HepG2 (cell line): ENCODE measurements at regions not wholly inside any gene's neighbourhood (a gene's known extent, or its start where the extent isn't known, plus 50 kb on each side); places are given as distances from the start of the nearest gene placed in this dataset.

Experiments
- ELF3 ChIP-seq: IDR thresholded peaks from 2 replicates; pipeline ENCODE4 v1.6.1; 2016; ENCODE audit warnings: missing genetic modification reagents, missing compliant biosample characterization
- GLMP ChIP-seq: sonication (generic); formaldehyde crosslinking; IDR thresholded peaks from 2 replicates; pipeline ENCODE4 v1.9.0; 2021; ENCODE audit warnings: missing genetic modification reagents, mild to moderate bottlenecking, borderline replicate concordance
- HOXA9 ChIP-seq: sonication (generic); formaldehyde crosslinking; IDR thresholded peaks from 2 replicates; pipeline ENCODE4 v1.8.1; 2022; ENCODE audit warnings: missing genetic modification reagents, mild to moderate bottlenecking, moderate library complexity, borderline replicate concordance
- NFE2 ChIP-seq: sonication (generic); formaldehyde crosslinking; IDR thresholded peaks from 2 replicates; pipeline ENCODE4 v1.4.0; 2020; ENCODE audit warnings: missing genetic modification reagents
- POLR2G ChIP-seq: fragments of 200-400 bp; formaldehyde crosslinking; IDR thresholded peaks from 2 replicates; pipeline ENCODE4 v1.6.1; 2018; ENCODE audit warnings: mild to moderate bottlenecking, low read depth, low read length, moderate library complexity
- PPARG ChIP-seq: conservative IDR thresholded peaks from 2 replicates; pipeline ENCODE4 v1.6.1; 2016; ENCODE audit warnings: missing biosample characterization, missing genetic modification reagents
- RFX3 ChIP-seq: IDR thresholded peaks from 2 replicates; pipeline ENCODE4 v1.6.1; 2016; ENCODE audit warnings: missing biosample characterization, missing genetic modification reagents
- RXRB ChIP-seq: IDR thresholded peaks from 2 replicates; pipeline ENCODE4 v1.6.1; 2016; ENCODE audit warnings: borderline replicate concordance, missing genetic modification reagents, missing compliant biosample characterization
- SMAD1 ChIP-seq: sonication (generic); formaldehyde crosslinking; IDR thresholded peaks from 2 replicates; pipeline ENCODE4 v1.4.0; 2020; ENCODE audit warnings: missing genetic modification reagents, low read depth, mild to moderate bottlenecking, borderline replicate concordance
- SSRP1 ChIP-seq: IDR thresholded peaks from 2 replicates; pipeline ENCODE4 v1.6.1; 2016; ENCODE audit warnings: control low read depth
- SUZ12 ChIP-seq: fragments of 150-350 bp; IDR thresholded peaks from 2 replicates; pipeline ENCODE4 v1.6.1; 2014; ENCODE audit warnings: low read depth, low read length
- TAF1 ChIP-seq: sonication (generic); formaldehyde crosslinking; IDR thresholded peaks from 2 replicates; pipeline ENCODE4 v1.4.0; 2020; ENCODE audit warnings: missing genetic modification reagents
- ZNF33B ChIP-seq: sonication (generic); formaldehyde crosslinking; IDR thresholded peaks from 2 replicates; pipeline ENCODE4 v1.5.1; 2020; ENCODE audit warnings: mild to moderate bottlenecking, missing genetic modification reagents
- ZNF350 ChIP-seq: sonication (generic); formaldehyde crosslinking; IDR thresholded peaks from 2 replicates; pipeline ENCODE4 v1.4.0; 2020; ENCODE audit warnings: mild to moderate bottlenecking, low read depth, missing genetic modification reagents, borderline replicate concordance
- ZNF446 ChIP-seq: sonication (generic); formaldehyde crosslinking; IDR thresholded peaks from 2 replicates; pipeline ENCODE4 v1.5.0; 2020; ENCODE audit warnings: mild to moderate bottlenecking, missing genetic modification reagents
- ZNF563 ChIP-seq: sonication (generic); formaldehyde crosslinking; IDR thresholded peaks from 2 replicates; pipeline ENCODE4 v1.8.0; 2022; ENCODE audit warnings: mild to moderate bottlenecking, moderate library complexity, missing genetic modification reagents
- ZNF782 ChIP-seq: sonication (generic); formaldehyde crosslinking; IDR thresholded peaks from 2 replicates; pipeline ENCODE4 v1.4.0; 2020; ENCODE audit warnings: missing genetic modification reagents, mild to moderate bottlenecking, borderline replicate concordance
- TF ChIP-seq, protein P1 (sequence below): sonication (generic); formaldehyde crosslinking; IDR thresholded peaks from 2 replicates; pipeline ENCODE4 v1.5.1; 2020; ENCODE audit warnings: mild to moderate bottlenecking, missing genetic modification reagents, borderline replicate concordance
- TF ChIP-seq, protein P2 (sequence below): sonication (generic); formaldehyde crosslinking; IDR thresholded peaks from 2 replicates; pipeline ENCODE4 v1.4.0; 2020; ENCODE audit warnings: low read depth, mild to moderate bottlenecking, missing genetic modification reagents
- TF ChIP-seq, protein P3 (sequence below): sonication (generic); formaldehyde crosslinking; IDR thresholded peaks from 2 replicates; pipeline ENCODE4 v1.5.1; 2020; ENCODE audit warnings: missing genetic modification reagents, mild to moderate bottlenecking, borderline replicate concordance

DNA sequence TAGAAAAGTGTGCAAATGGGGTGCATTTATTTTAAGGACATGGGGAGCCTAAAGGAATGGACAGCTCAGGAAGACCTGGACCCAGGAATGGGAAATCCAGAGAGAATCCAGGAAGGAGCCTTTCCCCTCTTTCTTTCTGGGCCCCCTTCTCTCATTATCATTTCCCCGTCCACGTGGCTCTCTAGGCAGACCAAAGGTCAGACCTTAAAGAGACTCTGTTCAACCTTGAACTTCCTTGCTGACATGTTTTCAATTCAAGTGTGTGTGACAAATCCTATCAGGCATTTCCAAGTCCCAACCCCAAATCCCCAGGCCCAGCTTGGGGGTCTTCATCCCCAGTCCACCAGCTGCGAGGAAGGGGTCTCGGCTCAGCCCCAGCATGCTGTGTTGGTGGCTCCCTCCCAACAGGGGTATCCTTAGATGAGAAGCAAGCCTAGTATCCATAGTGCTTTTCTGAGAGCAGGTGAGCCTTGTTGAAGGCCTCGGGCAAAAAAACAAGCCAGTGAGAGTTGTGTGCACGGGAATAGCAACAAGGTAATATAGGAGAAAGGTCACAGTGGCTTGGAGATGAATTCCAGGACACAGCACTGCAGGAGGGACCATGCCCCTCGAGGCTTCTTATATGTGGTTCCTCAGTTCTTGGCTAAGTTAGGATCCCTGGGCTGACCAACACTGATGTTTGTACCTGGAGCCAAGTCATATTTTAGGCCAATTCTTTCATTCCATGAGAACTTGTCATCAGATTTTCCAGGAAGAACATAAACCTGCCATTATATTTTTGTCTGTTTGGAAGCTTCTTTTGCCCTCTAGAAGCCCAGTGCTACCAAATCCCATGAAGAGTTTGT is 130.0 kb downstream of the ASB7 start (continued):
- TF ChIP-seq, protein P1, sequence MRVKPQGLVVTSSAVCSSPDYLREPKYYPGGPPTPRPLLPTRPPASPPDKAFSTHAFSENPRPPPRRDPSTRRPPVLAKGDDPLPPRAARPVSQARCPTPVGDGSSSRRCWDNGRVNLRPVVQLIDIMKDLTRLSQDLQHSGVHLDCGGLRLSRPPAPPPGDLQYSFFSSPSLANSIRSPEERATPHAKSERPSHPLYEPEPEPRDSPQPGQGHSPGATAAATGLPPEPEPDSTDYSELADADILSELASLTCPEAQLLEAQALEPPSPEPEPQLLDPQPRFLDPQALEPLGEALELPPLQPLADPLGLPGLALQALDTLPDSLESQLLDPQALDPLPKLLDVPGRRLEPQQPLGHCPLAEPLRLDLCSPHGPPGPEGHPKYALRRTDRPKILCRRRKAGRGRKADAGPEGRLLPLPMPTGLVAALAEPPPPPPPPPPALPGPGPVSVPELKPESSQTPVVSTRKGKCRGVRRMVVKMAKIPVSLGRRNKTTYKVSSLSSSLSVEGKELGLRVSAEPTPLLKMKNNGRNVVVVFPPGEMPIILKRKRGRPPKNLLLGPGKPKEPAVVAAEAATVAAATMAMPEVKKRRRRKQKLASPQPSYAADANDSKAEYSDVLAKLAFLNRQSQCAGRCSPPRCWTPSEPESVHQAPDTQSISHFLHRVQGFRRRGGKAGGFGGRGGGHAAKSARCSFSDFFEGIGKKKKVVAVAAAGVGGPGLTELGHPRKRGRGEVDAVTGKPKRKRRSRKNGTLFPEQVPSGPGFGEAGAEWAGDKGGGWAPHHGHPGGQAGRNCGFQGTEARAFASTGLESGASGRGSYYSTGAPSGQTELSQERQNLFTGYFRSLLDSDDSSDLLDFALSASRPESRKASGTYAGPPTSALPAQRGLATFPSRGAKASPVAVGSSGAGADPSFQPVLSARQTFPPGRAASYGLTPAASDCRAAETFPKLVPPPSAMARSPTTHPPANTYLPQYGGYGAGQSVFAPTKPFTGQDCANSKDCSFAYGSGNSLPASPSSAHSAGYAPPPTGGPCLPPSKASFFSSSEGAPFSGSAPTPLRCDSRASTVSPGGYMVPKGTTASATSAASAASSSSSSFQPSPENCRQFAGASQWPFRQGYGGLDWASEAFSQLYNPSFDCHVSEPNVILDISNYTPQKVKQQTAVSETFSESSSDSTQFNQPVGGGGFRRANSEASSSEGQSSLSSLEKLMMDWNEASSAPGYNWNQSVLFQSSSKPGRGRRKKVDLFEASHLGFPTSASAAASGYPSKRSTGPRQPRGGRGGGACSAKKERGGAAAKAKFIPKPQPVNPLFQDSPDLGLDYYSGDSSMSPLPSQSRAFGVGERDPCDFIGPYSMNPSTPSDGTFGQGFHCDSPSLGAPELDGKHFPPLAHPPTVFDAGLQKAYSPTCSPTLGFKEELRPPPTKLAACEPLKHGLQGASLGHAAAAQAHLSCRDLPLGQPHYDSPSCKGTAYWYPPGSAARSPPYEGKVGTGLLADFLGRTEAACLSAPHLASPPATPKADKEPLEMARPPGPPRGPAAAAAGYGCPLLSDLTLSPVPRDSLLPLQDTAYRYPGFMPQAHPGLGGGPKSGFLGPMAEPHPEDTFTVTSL, result 0 out of 2 replicates have a peak, but pooled peaks have one; percentile 24
- 0 out of 2 replicates have a peak, but pooled peaks have one; percentile 12 for TF ChIP-seq RXRB (CRISPR knock-in tag)
- TF ChIP-seq ZNF563 (CRISPR knock-in tag), result no peak
- no peak for TF ChIP-seq ZNF446 (CRISPR knock-in tag)
- TF ChIP-seq NFE2, result no peak
- TF ChIP-seq HOXA9 (CRISPR knock-in tag), result no peak
- no peak for TF ChIP-seq SMAD1
- TF ChIP-seq SSRP1 (CRISPR knock-in tag), result no peak
- no peak for TF ChIP-seq ZNF33B (CRISPR knock-in tag)
- no peak for TF ChIP-seq GLMP
- TF ChIP-seq TAF1, result no peak
- TF ChIP-seq SUZ12, result no peak
- TF ChIP-seq RFX3 (CRISPR knock-in tag), result no peak
- TF ChIP-seq, protein P2, sequence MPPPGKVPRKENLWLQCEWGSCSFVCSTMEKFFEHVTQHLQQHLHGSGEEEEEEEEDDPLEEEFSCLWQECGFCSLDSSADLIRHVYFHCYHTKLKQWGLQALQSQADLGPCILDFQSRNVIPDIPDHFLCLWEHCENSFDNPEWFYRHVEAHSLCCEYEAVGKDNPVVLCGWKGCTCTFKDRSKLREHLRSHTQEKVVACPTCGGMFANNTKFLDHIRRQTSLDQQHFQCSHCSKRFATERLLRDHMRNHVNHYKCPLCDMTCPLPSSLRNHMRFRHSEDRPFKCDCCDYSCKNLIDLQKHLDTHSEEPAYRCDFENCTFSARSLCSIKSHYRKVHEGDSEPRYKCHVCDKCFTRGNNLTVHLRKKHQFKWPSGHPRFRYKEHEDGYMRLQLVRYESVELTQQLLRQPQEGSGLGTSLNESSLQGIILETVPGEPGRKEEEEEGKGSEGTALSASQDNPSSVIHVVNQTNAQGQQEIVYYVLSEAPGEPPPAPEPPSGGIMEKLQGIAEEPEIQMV (CRISPR knock-in tag), result no peak
- TF ChIP-seq ZNF350 (CRISPR knock-in tag), result no peak
- TF ChIP-seq ELF3 (CRISPR knock-in tag), result no peak
- no peak for TF ChIP-seq POLR2G
- TF ChIP-seq PPARG, result no peak
- TF ChIP-seq, protein P3, sequence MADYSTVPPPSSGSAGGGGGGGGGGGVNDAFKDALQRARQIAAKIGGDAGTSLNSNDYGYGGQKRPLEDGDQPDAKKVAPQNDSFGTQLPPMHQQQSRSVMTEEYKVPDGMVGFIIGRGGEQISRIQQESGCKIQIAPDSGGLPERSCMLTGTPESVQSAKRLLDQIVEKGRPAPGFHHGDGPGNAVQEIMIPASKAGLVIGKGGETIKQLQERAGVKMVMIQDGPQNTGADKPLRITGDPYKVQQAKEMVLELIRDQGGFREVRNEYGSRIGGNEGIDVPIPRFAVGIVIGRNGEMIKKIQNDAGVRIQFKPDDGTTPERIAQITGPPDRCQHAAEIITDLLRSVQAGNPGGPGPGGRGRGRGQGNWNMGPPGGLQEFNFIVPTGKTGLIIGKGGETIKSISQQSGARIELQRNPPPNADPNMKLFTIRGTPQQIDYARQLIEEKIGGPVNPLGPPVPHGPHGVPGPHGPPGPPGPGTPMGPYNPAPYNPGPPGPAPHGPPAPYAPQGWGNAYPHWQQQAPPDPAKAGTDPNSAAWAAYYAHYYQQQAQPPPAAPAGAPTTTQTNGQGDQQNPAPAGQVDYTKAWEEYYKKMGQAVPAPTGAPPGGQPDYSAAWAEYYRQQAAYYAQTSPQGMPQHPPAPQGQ (CRISPR knock-in tag), result no peak
- no peak for TF ChIP-seq ZNF782 (CRISPR knock-in tag)
